HG03432 (cell line): ENCODE measurements at regions not wholly inside any gene's neighbourhood (a gene's known extent, or its start where the extent isn't known, plus 50 kb on each side); places are given as distances from the start of the nearest gene placed in this dataset.
A peak's percentile ranks its signal among the peaks of the same experiment; 100 is the strongest.

ENCODE experiments used
- ATAC-seq: cut with Tn5 transposase; IDR thresholded peaks from one replicate; pipeline ENCODE4 v1.9.1; 2021; ENCODE audit warnings: mild to moderate bottlenecking, moderate library complexity; ENCODE audit not compliant: unreplicated experiment

DNA sequence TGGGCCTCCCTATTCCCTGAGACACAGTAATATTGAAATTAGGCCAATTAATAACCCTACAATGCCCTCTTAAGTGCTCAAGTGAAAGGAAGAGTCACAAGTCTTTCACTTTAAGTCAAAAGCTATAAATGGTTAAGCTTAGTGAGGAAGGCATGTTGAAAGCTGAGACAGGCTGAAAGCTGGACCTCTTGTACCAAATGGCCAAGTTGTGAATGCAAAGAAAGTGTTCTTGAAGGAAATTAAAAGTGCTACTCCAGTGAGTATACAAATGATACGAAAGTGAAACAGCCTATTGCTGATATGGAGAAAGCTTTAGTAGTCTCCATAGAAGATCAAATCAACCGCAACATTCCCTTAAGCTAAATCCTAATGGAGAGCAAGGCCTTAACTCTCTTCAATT, 140.8 kb downstream of the PTCSC3 start:
- peak; percentile 55 for ATAC-seq

- ATAC-seq: no peak
Measured at GRCh38 chr14:36028665-36029064, 147.9 kb downstream of the PTCSC3 start.

DNA sequence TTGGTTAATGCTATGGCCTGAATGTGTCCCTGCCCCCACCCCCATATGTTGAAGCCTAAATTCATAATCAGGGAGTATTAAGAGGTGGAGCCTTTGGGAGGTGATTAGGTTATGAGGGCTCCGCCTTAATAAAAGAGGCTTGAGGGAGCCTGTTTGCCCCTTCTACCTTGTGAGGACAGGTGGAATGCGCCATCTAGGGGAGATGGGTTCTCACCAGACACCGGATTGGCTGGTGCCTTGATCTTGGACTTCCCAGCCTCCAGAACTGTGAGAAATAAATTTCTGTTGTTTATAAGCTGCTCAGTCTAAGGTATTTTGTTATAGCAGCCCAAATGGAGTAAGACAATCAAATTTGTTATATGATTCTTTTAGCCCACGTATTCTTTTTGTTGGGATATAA, 148.3 kb downstream of the PTCSC3 start:
- ATAC-seq: no peak

DNA sequence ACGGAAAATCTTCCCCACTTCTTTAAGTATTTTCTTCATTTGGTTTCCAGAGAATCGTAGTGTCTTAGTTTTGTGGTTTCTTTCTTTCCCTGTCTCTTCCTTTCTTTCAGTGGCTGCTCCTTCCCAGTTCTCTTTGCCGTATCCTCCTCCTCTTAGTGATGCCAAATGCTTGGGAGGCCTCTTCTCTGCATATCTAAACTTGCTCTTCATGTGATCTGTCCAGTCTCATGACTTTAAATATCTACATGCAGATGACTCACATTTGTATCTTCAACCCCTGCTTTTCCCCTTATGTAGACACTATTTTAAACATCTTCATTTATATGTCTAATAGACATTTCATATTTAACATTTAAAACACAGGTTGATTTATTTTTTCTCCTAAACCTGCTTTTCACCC, 149.2 kb downstream of the PTCSC3 start:
- no peak for ATAC-seq

DNA sequence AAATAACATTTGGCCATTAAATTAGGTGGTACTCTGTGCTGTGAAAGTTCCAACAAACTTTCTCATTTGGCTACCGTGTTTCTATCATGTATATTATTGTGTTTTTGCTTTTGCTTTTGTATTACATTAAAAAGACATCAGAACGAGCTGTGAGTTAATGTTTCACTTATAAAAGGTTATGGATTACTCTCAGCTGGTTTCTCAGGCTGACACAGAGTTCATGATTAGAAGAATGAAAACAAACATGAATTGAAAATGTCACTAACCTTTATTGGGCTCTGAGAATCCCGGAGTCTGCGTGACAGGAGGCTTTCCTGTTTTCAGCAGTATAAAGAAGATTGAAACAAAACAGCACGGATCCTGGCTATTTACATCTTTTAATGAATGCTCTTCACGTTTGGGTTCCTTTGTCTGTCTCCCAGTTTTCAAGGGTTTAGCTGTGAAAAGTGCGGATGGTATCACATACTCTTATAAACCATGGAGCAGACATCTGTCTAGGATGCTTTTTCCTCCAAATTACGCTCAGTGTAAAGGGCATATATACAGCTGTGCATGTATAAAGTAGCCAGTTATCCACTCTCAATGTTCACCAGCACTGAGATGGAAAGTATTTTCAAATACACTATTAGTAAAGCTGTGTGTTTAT, 153.6 kb downstream of the PTCSC3 start:
- ATAC-seq: no peak

- ATAC-seq: peak; percentile 36
Measured at GRCh38 chr14:36021591-36022320, 154.8 kb downstream of the PTCSC3 start.

DNA sequence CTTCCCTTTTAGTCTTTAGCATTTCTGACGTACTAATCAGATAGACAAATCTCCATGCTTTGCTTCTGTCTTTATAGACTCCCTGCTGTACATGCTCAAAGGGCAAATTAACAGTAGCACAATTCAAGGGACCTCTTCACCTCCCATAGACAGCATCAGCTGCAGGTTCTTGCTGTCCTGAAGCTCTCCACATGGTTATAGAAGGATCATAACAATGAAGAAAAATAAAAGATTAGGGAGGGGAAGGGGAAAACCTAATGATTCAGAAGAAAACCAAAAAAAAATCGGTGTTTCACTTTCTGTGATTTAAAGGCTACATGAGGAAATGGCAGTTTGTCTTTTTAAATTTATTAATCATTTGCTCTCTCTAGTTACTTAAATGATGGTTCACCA, 155.5 kb downstream of the PTCSC3 start:
- ATAC-seq: peak; percentile 72

GRCh38 chr14:36020120-36021029, 156.1 kb downstream of the PTCSC3 start:
- no peak for ATAC-seq

GRCh38 chr14:36019126-36019525, 157.4 kb downstream of the PTCSC3 start:
- no peak for ATAC-seq

GRCh38 chr14:36014236-36014635, 162.3 kb downstream of the PTCSC3 start:
- ATAC-seq: no peak

- no peak for ATAC-seq
Measured at GRCh38 chr14:36013483-36013882, 163.0 kb downstream of the PTCSC3 start.

DNA sequence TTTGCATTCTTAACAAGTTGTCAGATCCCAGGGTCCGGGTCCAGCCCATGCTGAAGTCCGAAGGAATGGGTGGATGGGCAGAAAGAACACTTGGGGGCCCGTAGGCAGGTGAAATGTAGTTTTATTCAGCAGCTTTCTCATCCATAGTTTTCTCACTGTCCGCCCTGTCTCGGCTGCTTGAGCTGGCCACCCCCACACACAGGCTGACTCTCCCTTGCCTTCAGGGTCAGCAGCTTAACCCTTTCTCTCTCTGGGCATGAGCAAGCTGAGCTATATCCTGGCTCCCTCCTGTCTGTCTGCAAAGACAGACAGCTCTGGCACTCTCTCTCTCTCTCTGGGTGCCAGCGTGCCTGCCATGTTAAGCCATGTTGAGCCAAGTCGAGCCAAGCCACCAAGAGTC, 163.9 kb downstream of the PTCSC3 start:
- no peak for ATAC-seq

DNA sequence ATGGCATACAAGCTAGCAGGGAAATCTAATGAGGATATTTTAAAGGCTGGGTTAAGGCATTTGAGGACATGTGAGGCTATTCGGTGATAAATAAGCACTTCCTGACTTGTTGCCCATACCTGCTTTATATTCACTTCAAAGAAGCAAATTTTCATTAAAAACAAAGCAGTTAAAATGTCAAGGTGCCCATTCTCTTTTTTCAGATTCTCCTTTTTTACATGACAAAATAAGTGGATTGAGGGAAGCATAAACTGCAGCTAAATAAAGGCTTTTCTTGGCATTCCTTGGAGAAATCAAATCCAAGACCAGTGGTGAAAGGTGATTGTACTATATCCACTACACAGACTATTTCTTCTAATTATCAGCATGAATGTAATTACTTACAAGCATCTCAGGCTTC, 166.9 kb downstream of the PTCSC3 start:
- no peak for ATAC-seq

DNA sequence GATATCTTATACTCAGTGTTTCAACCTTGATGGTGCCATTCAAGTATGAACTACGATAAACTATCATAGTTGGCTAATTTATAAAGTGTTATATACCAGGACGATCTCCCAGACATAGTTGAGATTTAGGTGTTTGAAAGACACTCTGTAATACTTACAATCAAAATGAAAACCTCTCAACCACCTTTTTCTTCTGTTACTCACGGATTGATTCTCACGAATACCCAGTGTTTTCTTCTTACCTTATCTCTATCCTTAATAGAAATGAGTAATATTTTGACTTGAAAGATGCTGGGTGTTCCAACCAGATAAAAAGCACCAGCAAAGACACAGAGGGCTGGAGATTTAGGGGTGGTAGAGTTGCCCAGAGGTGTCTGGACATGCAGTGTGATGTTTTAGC, 169.9 kb downstream of the PTCSC3 start:
- ATAC-seq: no peak

- no peak for ATAC-seq
Measured at GRCh38 chr14:36005670-36006069, 170.9 kb downstream of the PTCSC3 start.

- ATAC-seq: no peak
Measured at GRCh38 chr14:36001936-36002335, 174.6 kb downstream of the PTCSC3 start.

DNA sequence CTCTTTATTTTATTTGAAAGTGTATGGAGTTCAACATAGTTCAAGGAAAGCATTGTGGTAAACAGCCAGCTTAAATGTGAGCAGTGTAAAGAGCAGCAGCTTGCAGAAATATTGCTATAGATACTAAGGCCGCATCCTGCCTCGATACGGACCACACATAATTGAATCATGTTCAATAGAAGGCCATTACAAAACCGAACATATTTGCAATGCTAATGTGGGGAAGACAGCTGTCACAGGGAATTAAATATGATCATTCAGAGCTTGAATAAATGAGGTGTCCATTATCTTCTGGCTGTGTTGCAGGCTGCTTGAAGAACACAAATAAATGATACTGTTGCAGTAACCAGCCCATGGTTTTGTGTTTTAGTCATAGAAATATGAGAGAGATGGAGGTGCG, 173.2 kb downstream of the BRMS1L start:
- ATAC-seq: no peak

DNA sequence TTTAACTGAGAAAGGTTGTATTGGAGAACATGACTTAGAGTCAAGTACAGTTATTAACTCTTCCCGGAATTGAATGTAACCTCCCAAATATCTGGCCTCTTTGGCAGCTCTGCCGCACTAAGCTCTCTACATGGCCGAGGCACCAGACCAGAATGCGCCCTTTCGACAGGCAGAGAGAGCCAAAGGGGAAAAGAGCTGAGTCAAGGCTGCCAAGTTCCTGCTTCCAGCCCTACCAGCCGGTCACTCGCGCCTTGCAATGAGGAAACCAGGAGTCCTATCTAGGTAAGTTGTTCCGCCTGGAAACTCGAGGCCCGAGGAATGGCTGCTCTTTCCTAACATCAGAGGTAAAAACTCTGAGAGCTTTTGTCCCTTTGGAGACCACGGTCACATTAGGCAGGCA, 172.2 kb downstream of the BRMS1L start:
- ATAC-seq: no peak

GRCh38 chr14:35993684-35993960, 167.5 kb downstream of the BRMS1L start:
- no peak for ATAC-seq

DNA sequence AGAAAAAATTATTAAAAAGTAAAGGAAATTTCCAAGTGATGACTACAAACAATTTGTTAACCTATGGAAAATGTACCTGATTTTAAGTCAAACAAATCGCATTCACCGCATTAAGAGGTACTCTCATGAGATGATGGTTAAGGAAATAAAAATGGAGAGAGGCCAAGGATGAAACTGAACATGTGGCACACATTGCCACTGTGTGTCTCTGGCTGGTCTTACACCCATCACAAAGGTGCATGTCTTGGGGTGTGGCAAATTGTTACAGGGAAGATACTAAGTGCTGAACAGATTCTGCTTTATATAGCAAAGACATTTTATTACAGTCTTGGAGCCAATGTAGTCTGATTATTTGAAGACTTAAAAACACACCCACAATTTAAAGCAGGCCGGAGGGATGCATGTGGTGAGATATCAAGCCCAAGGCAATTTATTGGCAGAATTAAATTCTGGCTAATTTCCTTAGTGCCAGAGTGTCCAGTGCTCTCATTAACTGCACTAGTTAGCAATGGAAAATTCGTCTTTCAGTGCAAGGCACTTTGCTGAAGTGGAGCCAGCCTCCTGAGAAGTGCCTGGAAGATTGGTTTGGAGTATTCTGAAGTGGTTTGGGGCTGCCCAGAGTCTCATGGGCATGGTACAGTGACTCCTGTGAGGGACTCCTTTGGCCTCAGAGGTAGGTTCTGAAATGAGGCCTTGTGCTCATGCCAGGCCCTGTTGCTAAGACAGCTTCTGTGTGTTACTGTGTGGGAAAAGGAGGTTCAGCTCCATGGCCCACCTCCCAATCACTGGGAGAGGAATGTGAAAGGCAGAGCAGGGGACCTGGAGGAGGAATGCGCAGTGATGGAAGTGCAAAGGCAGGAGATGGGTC, 166.9 kb downstream of the BRMS1L start:
- no peak for ATAC-seq

DNA sequence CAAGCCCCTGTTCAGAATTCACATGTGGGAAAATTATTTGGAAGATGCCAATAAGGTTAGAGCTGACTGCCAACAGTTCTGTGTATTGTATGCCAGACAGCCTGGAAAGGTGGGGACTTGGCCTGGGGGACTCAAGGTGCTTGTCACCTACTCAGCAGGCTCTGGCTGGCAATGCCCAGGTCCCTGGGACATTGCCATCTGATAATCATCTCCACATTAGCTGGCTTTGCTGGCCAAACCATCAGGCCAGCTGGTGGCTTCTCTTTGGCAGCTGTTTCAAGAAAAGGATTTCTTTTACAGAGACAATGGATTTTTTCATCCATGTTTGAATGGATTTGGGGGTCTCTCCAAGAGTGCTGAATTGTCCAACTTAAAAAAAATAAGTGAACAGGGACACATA, 165.2 kb downstream of the BRMS1L start:
- no peak for ATAC-seq
